HEK293 (cell line): ENCODE measurements at regions not wholly inside any gene's neighbourhood (a gene's known extent, or its start where the extent isn't known, plus 50 kb on each side); places are given as distances from the start of the nearest gene placed in this dataset.
"Not testable (repeated sequence)": the region's sequence is repeated elsewhere in the genome, so short reads cannot be mapped to it uniquely, and the experiment has no call there.

Source experiments
- CTCF ChIA-PET: fragments of 350-600 bp; formaldehyde crosslinking; extraction: SDS; loops from one replicate; lab custom pipeline; 2021; ENCODE audit warnings: antibody characterized with exemption; lab: Yijun Ruan, JAX
- POLR2A ChIA-PET: fragments of 300-600 bp; formaldehyde crosslinking; extraction: SDS; loops from one replicate; lab custom pipeline; 2020; ENCODE audit warnings: antibody characterized with exemption, inconsistent platforms; lab: Yijun Ruan, JAX
- H3K27ac ChIP-seq: fragments of 200-500 bp; sonication (Bioruptor generic); 2 replicates; pipeline ENCODE4 v1.5.1; 2014; ENCODE audit warnings: low read depth, low read length, control low read depth, inconsistent platforms; ENCODE audit errors: extremely low read depth
- H3K36me3 ChIP-seq, 2 experiments: fragments of 200-500 bp in 1 of 2; sonication (Bioruptor generic) in 1 of 2; 1 replicate in 1 of 2; 2 replicates in 1 of 2; pipeline ENCODE4 v1.5.1; 2014 to 2017; ENCODE audit warnings: inconsistent platforms in 2 of 2, low read length in 2 of 2; ENCODE audit not compliant: control insufficient read depth in 2 of 2, insufficient read depth in 1 of 2
- H3K4me1 ChIP-seq: fragments of 200-500 bp; sonication (Bioruptor generic); 2 replicates; pipeline ENCODE4 v1.5.1; 2014; ENCODE audit warnings: mild to moderate bottlenecking, low read length, inconsistent platforms; ENCODE audit not compliant: control insufficient read depth, insufficient read depth
- H3K4me3 ChIP-seq: 2 replicates; pipeline ENCODE4 v1.5.1; 2011; ENCODE audit warnings: low read depth, mild to moderate bottlenecking, control low read depth, low read length, moderate library complexity
- H3K9me3 ChIP-seq: fragments of 200-500 bp; sonication (Bioruptor generic); 2 replicates; pipeline ENCODE4 v1.5.1; 2014; ENCODE audit warnings: low read depth, low read length, inconsistent platforms; ENCODE audit not compliant: control insufficient read depth, insufficient read depth
- GLI2 ChIP-seq: fragments of 450-650 bp; formaldehyde crosslinking; IDR thresholded peaks from 2 replicates; pipeline ENCODE4; 2017; ENCODE audit warnings: missing biosample characterization, missing genetic modification characterization, low read depth, borderline replicate concordance
- HOXC10 ChIP-seq: sonication (generic); formaldehyde crosslinking; IDR thresholded peaks from 2 replicates; pipeline ENCODE4 v1.8.1; 2023; ENCODE audit warnings: mild to moderate bottlenecking, missing genetic modification reagents
- IKZF3 ChIP-seq: fragments of 450-650 bp; IDR thresholded peaks from 2 replicates; pipeline ENCODE4 v1.5.0; 2018; ENCODE audit warnings: missing biosample characterization, mild to moderate bottlenecking, missing genetic modification characterization, moderate library complexity
- KLF8 ChIP-seq: fragments of 450-650 bp; formaldehyde crosslinking; IDR thresholded peaks from 2 replicates; pipeline ENCODE4 v1.5.1; 2016; ENCODE audit warnings: missing biosample characterization, missing genetic modification characterization
- PRDM1 ChIP-seq: fragments of 450-650 bp; formaldehyde crosslinking; IDR thresholded peaks from 2 replicates; pipeline ENCODE4; 2016; ENCODE audit warnings: missing biosample characterization, missing genetic modification characterization
- PRDM6 ChIP-seq: fragments of 450-650 bp; formaldehyde crosslinking; IDR thresholded peaks from 2 replicates; pipeline ENCODE4 v1.5.1; 2017; ENCODE audit warnings: missing biosample characterization, missing genetic modification characterization
- SP7 ChIP-seq: fragments of 450-650 bp; formaldehyde crosslinking; IDR thresholded peaks from 2 replicates; pipeline ENCODE4 v1.5.1; 2016; ENCODE audit warnings: missing biosample characterization, missing genetic modification characterization
- ZFHX2 ChIP-seq: fragments of 450-650 bp; formaldehyde crosslinking; conservative IDR thresholded peaks from 2 replicates; pipeline ENCODE4 v1.5.1; 2016; ENCODE audit warnings: missing biosample characterization, missing genetic modification characterization
- ZNF146 ChIP-seq: fragments of 450-650 bp; formaldehyde crosslinking; IDR thresholded peaks from 2 replicates; pipeline ENCODE4 v1.5.1; 2016; ENCODE audit warnings: missing biosample characterization, missing genetic modification characterization
- ZNF654 ChIP-seq: fragments of 450-650 bp; formaldehyde crosslinking; IDR thresholded peaks from 2 replicates; pipeline ENCODE4 v1.5.1; 2016; ENCODE audit warnings: low read depth, missing biosample characterization, missing genetic modification characterization
- ZNF660 ChIP-seq: fragments of 450-650 bp; IDR thresholded peaks from 2 replicates; pipeline ENCODE4 v1.5.1; 2018; ENCODE audit warnings: missing biosample characterization, mild to moderate bottlenecking, missing genetic modification characterization
- TF ChIP-seq, protein P1 (sequence below): fragments of 450-650 bp; formaldehyde crosslinking; IDR thresholded peaks from 2 replicates; pipeline ENCODE4 v1.5.1; 2016; ENCODE audit warnings: missing biosample characterization, missing genetic modification characterization
- TF ChIP-seq, protein P2 (sequence below): fragments of 450-650 bp; formaldehyde crosslinking; IDR thresholded peaks from 2 replicates; pipeline ENCODE4 v1.5.1; 2016; ENCODE audit warnings: missing biosample characterization, missing genetic modification characterization
- TF ChIP-seq, protein P3 (sequence below): fragments of 450-650 bp; formaldehyde crosslinking; optimal IDR thresholded peaks from 2 replicates; pipeline ENCODE3; 2016; ENCODE audit warnings: missing biosample characterization, mild to moderate bottlenecking, missing genetic modification characterization
- TF ChIP-seq, protein P4 (sequence below): fragments of 450-650 bp; formaldehyde crosslinking; IDR thresholded peaks from 2 replicates; pipeline ENCODE4 v1.5.1; 2016; ENCODE audit warnings: missing biosample characterization, missing genetic modification characterization

DNA sequence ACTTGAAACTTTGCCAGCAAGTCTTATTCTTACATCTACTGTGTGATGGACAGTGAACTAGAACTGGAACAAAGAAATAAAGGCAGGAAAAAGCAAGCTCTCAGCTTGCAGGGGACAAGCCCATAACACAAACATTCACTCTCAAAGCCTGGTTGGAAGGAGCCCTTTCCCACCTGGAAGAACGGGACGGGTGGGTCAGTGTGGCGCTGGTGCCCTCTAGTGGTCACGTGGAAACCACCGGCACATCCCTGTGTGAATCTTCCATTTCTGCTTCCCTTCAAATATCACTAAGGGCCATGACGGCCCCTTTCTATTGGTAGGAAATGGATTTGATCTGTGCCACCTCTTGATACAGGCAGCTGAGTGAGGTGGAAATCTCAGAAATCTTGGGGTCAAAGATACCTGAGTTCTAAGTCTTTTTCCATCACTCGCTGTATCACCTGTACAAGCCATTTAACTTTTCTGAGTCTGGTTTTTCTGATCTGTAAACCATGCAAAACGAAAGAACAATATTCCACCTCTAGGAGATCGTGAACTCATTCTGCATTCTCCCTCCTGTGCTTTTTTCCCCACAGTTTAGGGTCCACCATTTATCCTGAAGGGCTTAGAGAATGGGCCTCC lies 211.6 kb downstream of the MSX2 start:
- no peaks in the 10 kb centered on the region for H3K9me3 ChIP-seq
- no peaks in the 10 kb centered on the region for H3K4me1 ChIP-seq
- no peak overlapping the region for H3K27ac ChIP-seq
- POLR2A ChIA-PET, result no interaction called here
- CTCF ChIA-PET, result interaction anchor here (0.5 to 2.9 kb wide), 27 partner anchors 10 to 847 kb away, joined by 3 to 29 read pairs (median 3); no protein-coding TSS in a partner anchor
- TF ChIP-seq ZNF654 (tag by site-specific recombination) (peak; percentile 88), PRDM1 (tag by site-specific recombination) (peak; percentile 59; the same call in 1 of the 2 replicates), ZFHX2 (tag by site-specific recombination) (no peak), IKZF3 (tag by site-specific recombination) (peak; percentile 88)
- TF ChIP-seq, protein P1, sequence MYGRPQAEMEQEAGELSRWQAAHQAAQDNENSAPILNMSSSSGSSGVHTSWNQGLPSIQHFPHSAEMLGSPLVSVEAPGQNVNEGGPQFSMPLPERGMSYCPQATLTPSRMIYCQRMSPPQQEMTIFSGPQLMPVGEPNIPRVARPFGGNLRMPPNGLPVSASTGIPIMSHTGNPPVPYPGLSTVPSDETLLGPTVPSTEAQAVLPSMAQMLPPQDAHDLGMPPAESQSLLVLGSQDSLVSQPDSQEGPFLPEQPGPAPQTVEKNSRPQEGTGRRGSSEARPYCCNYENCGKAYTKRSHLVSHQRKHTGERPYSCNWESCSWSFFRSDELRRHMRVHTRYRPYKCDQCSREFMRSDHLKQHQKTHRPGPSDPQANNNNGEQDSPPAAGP, result peak; percentile 55; the same call in 1 of the 2 replicates
- TF ChIP-seq, protein P2, sequence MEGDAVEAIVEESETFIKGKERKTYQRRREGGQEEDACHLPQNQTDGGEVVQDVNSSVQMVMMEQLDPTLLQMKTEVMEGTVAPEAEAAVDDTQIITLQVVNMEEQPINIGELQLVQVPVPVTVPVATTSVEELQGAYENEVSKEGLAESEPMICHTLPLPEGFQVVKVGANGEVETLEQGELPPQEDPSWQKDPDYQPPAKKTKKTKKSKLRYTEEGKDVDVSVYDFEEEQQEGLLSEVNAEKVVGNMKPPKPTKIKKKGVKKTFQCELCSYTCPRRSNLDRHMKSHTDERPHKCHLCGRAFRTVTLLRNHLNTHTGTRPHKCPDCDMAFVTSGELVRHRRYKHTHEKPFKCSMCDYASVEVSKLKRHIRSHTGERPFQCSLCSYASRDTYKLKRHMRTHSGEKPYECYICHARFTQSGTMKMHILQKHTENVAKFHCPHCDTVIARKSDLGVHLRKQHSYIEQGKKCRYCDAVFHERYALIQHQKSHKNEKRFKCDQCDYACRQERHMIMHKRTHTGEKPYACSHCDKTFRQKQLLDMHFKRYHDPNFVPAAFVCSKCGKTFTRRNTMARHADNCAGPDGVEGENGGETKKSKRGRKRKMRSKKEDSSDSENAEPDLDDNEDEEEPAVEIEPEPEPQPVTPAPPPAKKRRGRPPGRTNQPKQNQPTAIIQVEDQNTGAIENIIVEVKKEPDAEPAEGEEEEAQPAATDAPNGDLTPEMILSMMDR, result peak; percentile 80
- no peak overlapping the region for H3K4me3 ChIP-seq
- no peaks in the 10 kb centered on the region for H3K36me3 ChIP-seq

- CTCF ChIA-PET, result interaction anchor here (1.4 kb wide), 1 partner anchor 21 kb away, joined by 3 read pairs; no protein-coding TSS in a partner anchor
- H3K27ac ChIP-seq, H3K9me3 ChIP-seq, POLR2A ChIA-PET, H3K36me3 ChIP-seq, H3K4me1 ChIP-seq, H3K4me3 ChIP-seq: not testable (repeated sequence)
- peak; percentile 74 for TF ChIP-seq ZNF146 (tag by site-specific recombination)
Observed at GRCh38 chr5:174931033-174931432, 206.7 kb downstream of the MSX2 start.

DNA sequence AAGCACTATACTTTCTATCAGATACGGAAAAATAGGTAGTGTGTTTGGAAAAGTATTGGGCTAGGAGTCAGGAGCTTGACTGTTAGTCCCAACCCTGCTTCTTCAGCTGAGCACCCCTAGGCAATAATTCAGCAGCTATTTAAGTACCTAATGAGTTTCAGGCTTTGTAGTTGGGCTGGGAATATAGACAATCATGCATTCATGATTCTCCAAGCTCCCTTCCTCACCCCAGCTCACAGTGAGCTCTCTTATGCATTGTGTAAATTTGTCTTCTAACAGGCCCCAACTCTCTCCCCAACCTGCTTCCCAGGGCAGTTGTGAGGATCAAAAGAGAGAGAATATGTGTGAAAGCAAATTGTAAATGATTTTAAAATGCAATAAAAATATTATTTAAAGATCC lies 201.2 kb downstream of the MSX2 start:
- Histone ChIP-seq H3K4me1 (no peaks in the 10 kb centered on the region), H3K36me3 (no peaks in the 10 kb centered on the region), H3K27ac (no peak overlapping the region), H3K9me3 (no peaks in the 10 kb centered on the region), H3K4me3 (no peak overlapping the region)
- ChIA-PET CTCF (interaction anchor here (0.8 to 1.4 kb wide), 4 partner anchors 10 to 539 kb away, joined by 3 to 7 read pairs (median 4); no protein-coding TSS in a partner anchor), POLR2A (no interaction called here)
- TF ChIP-seq PRDM1 (tag by site-specific recombination) (no peak), ZNF660 (no peak), GLI2 (tag by site-specific recombination) (no peak), HOXC10 (no peak), PRDM6 (tag by site-specific recombination) (no peak), SP7 (tag by site-specific recombination) (no peak), KLF8 (tag by site-specific recombination) (no peak)
- TF ChIP-seq, protein P3, sequence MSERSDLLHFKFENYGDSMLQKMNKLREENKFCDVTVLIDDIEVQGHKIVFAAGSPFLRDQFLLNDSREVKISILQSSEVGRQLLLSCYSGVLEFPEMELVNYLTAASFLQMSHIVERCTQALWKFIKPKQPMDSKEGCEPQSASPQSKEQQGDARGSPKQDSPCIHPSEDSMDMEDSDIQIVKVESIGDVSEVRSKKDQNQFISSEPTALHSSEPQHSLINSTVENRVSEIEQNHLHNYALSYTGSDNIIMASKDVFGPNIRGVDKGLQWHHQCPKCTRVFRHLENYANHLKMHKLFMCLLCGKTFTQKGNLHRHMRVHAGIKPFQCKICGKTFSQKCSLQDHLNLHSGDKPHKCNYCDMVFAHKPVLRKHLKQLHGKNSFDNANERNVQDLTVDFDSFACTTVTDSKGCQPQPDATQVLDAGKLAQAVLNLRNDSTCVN (tag by site-specific recombination), result no peak
- TF ChIP-seq, protein P4, sequence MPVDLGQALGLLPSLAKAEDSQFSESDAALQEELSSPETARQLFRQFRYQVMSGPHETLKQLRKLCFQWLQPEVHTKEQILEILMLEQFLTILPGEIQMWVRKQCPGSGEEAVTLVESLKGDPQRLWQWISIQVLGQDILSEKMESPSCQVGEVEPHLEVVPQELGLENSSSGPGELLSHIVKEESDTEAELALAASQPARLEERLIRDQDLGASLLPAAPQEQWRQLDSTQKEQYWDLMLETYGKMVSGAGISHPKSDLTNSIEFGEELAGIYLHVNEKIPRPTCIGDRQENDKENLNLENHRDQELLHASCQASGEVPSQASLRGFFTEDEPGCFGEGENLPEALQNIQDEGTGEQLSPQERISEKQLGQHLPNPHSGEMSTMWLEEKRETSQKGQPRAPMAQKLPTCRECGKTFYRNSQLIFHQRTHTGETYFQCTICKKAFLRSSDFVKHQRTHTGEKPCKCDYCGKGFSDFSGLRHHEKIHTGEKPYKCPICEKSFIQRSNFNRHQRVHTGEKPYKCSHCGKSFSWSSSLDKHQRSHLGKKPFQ (tag by site-specific recombination), result no peak
